PC-3 (cell line): ENCODE measurements at regions not wholly inside any gene's neighbourhood (a gene's known extent, or its start where the extent isn't known, plus 50 kb on each side); places are given as distances from the start of the nearest gene placed in this dataset.
A peak's percentile ranks its signal among the peaks of the same experiment; 100 is the strongest.

Experiments used
- ATAC-seq: fragments of 200-7000 bp; cut with Tn5 transposase; 2 replicates; pipeline ENCODE4 v1.9.1; 2020; ENCODE audit warnings: mild to moderate bottlenecking, moderate library complexity
- BruUV-seq: library from RNA; stranded (reverse); fragments of 400-500 nt; replicated peaks from 2 replicates; lab custom pipeline; 2021; lab: Mats Ljungman, UMichigan
- CTCF ChIA-PET: fragments of 300-600 bp; sonication (Branson Sonifier 250); formaldehyde crosslinking; loops from one replicate; lab custom pipeline; 2022; ENCODE audit warnings: antibody characterized with exemption; lab: Charles Lee
- POLR2A ChIA-PET: fragments of 300-600 bp; sonication (Branson Sonifier 250); formaldehyde crosslinking; loops from one replicate; lab custom pipeline; 2022; ENCODE audit warnings: antibody characterized with exemption; ENCODE audit not compliant: unreplicated experiment; lab: Charles Lee
- DNase-seq: peaks from one replicate; pipeline ENCODE4 v3.0.0-alpha.2; 2015
- H2AFZ ChIP-seq: fragments of 300-600 bp; sonication (generic); 2 replicates; pipeline ENCODE4 v1.6.0; 2016; ENCODE audit warnings: antibody characterized with exemption, low read length
- H3F3A ChIP-seq: fragments of 300-600 bp; sonication (generic); one replicate; pipeline ENCODE4 v1.6.0; 2017; ENCODE audit warnings: antibody characterized with exemption, low read length, control low read depth, mild to moderate bottlenecking; ENCODE audit not compliant: unreplicated experiment
- H3K27ac ChIP-seq: fragments of 300-600 bp; sonication (generic); 2 replicates; pipeline ENCODE4 v1.5.1; 2016; ENCODE audit warnings: mild to moderate bottlenecking, low read length
- H3K27me3 ChIP-seq: fragments of 300-600 bp; sonication (generic); 2 replicates; pipeline ENCODE4 v1.6.1; 2016; ENCODE audit warnings: low read length, mixed read lengths
- H3K36me3 ChIP-seq: fragments of 300-600 bp; sonication (generic); 2 replicates; pipeline ENCODE4 v1.6.1; 2016; ENCODE audit warnings: low read depth, mixed run types, low read length, mixed read lengths
- H3K4me1 ChIP-seq: fragments of 300-600 bp; sonication (generic); 2 replicates; pipeline ENCODE4 v1.5.1; 2016; ENCODE audit warnings: low read length; ENCODE audit not compliant: insufficient read depth
- H3K4me2 ChIP-seq: fragments of 300-600 bp; sonication (generic); 2 replicates; pipeline ENCODE4 v1.6.0; 2016; ENCODE audit warnings: low read length
- H3K4me3 ChIP-seq: fragments of 300-600 bp; sonication (generic); 2 replicates; pipeline ENCODE4 v1.5.1; 2016; ENCODE audit warnings: mild to moderate bottlenecking, low read length, mixed read lengths
- H3K79me2 ChIP-seq: fragments of 300-600 bp; sonication (generic); 2 replicates; pipeline ENCODE4 v1.6.1; 2017; ENCODE audit warnings: low read length, mixed read lengths
- H3K9ac ChIP-seq: fragments of 300-600 bp; sonication (generic); 2 replicates; pipeline ENCODE4 v1.6.0; 2016; ENCODE audit warnings: mild to moderate bottlenecking, low read length
- H3K9me2 ChIP-seq: fragments of 300-600 bp; sonication (generic); replicated peaks from 2 replicates; pipeline ENCODE4 v1.6.1; 2016; ENCODE audit warnings: mixed run types, low read length, mixed read lengths
- H3K9me3 ChIP-seq: fragments of 300-600 bp; sonication (generic); 2 replicates; pipeline ENCODE4 v1.6.1; 2016; ENCODE audit warnings: low read length, mixed read lengths
- H4K20me1 ChIP-seq: fragments of 300-600 bp; sonication (generic); 2 replicates; pipeline ENCODE4 v1.6.1; 2016; ENCODE audit warnings: low read length, mixed read lengths
- EZH2 ChIP-seq: fragments of 300-600 bp; sonication (generic); IDR thresholded peaks from one replicate; pipeline ENCODE4 v1.6.1; 2017; ENCODE audit warnings: antibody characterized with exemption, mild to moderate bottlenecking, low read length; ENCODE audit not compliant: unreplicated experiment
- EZH2phosphoT487 ChIP-seq: fragments of 300-600 bp; sonication (generic); IDR thresholded peaks from 2 replicates; pipeline ENCODE4 v1.6.1; 2018; ENCODE audit warnings: mild to moderate bottlenecking, antibody characterized with exemption, low read length, borderline replicate concordance
- intact Hi-C: fragments of 100-400 bp; cut with micrococcal nuclease; formaldehyde crosslinking; loops from 2 replicates; pipeline ENCODE4 v1.9.0; 2023
- TF ChIP-seq, protein P1 (sequence below): fragments of 300-600 bp; sonication (generic); conservative IDR thresholded peaks from 2 replicates; pipeline ENCODE4 v1.5.1; 2017; ENCODE audit warnings: antibody characterized with exemption, low read depth, mild to moderate bottlenecking, low read length

- Histone ChIP-seq H3K36me3 (no peaks in the 10 kb centered on the region), H3K9me2 (no peaks in the 10 kb centered on the region), H3K4me1 (peaks cover 22% of the 10 kb centered on the region), H3K79me2 (no peaks in the 10 kb centered on the region), H3K9ac (no peak overlapping the region), H3K4me2 (no peak overlapping the region), H3F3A (no peaks in the 10 kb centered on the region), H4K20me1 (no peaks in the 10 kb centered on the region), H3K9me3 (no peaks in the 10 kb centered on the region), H2AFZ (no peak overlapping the region), H3K4me3 (no peak overlapping the region), H3K27ac (no peak overlapping the region), H3K27me3 (no peaks in the 10 kb centered on the region)
- DNase-seq (no peak), ATAC-seq (no peak)
- ChIA-PET CTCF (interaction anchor here (0.6 kb wide), 1 partner anchor 519 kb away, joined by 6 read pairs; no protein-coding TSS in a partner anchor), POLR2A (no interaction called here)
- intact Hi-C loops, result no loop called here
- no TSS peak for BruUV-seq
- TF ChIP-seq EZH2, result no peak
- no peak for TF ChIP-seq EZH2phosphoT487
- TF ChIP-seq, protein P1, sequence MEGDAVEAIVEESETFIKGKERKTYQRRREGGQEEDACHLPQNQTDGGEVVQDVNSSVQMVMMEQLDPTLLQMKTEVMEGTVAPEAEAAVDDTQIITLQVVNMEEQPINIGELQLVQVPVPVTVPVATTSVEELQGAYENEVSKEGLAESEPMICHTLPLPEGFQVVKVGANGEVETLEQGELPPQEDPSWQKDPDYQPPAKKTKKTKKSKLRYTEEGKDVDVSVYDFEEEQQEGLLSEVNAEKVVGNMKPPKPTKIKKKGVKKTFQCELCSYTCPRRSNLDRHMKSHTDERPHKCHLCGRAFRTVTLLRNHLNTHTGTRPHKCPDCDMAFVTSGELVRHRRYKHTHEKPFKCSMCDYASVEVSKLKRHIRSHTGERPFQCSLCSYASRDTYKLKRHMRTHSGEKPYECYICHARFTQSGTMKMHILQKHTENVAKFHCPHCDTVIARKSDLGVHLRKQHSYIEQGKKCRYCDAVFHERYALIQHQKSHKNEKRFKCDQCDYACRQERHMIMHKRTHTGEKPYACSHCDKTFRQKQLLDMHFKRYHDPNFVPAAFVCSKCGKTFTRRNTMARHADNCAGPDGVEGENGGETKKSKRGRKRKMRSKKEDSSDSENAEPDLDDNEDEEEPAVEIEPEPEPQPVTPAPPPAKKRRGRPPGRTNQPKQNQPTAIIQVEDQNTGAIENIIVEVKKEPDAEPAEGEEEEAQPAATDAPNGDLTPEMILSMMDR, result no peak
These were observed 316.3 kb downstream of the SLC6A15 start for GRCh38 chr12:84596266-84596665.

DNA sequence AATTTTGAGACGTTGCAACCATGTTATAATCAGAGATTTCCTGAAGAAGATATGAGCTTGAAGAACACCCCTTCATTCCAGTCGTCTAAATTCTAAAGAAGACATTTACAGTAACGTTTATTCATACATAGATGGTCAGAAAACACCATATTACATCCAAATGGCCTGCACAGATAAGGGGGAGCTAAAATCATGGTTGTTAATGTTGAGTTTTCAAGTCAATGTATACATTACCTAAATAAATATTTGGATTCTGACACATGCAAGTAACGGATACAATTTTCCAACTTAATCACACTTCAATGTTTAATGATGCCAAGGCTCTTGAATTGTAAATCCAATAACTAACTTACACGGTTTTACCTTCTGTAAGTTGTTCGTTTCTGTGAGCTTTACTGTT, 318.4 kb downstream of the SLC6A15 start:
- Histone ChIP-seq H3F3A (no peaks in the 10 kb centered on the region), H4K20me1 (no peaks in the 10 kb centered on the region), H2AFZ (no peak overlapping the region), H3K27ac (no peak overlapping the region), H3K9me2 (no peaks in the 10 kb centered on the region), H3K79me2 (no peaks in the 10 kb centered on the region), H3K4me3 (no peak overlapping the region), H3K27me3 (no peaks in the 10 kb centered on the region), H3K9ac (no peak overlapping the region), H3K9me3 (no peaks in the 10 kb centered on the region), H3K4me2 (peak overlapping the region; percentile 36), H3K36me3 (no peaks in the 10 kb centered on the region), H3K4me1 (peaks cover 13% of the 10 kb centered on the region)
- DNase-seq, result peak; percentile 63
- no TSS peak for BruUV-seq
- TF ChIP-seq EZH2 (no peak), EZH2phosphoT487 (no peak)
- TF ChIP-seq, protein P1, result no peak
- CTCF ChIA-PET, result no interaction called here
- intact Hi-C loops, result no loop called here
- peak; percentile 92 for ATAC-seq
- POLR2A ChIA-PET, result no interaction called here

- H3K36me3 ChIP-seq, result no peaks in the 10 kb centered on the region
- ChIA-PET CTCF (no interaction called here), POLR2A (no interaction called here)
- H3K27me3 ChIP-seq, result no peaks in the 10 kb centered on the region
- peak; percentile 95 for ATAC-seq
- no peaks in the 10 kb centered on the region for H4K20me1 ChIP-seq
- DNase-seq, result peak; percentile 85
- no peaks in the 10 kb centered on the region for H3K79me2 ChIP-seq
- peak overlapping the region; percentile 53 for H3K4me2 ChIP-seq
- H3F3A ChIP-seq, result no peaks in the 10 kb centered on the region
- H3K9me2 ChIP-seq, result no peaks in the 10 kb centered on the region
- intact Hi-C loops, result loop anchor here (5.0 kb wide), 1 partner anchor 74 kb away; no protein-coding TSS in a partner anchor
- peak overlapping the region; percentile 20; the same call in 1 of the 2 replicates for H3K4me3 ChIP-seq
- peaks cover 12% of the 10 kb centered on the region for H3K4me1 ChIP-seq
- no TSS peak for BruUV-seq
- peak overlapping the region; percentile 54; the same call in 1 of the 2 replicates for H2AFZ ChIP-seq
- H3K27ac ChIP-seq, result peak overlapping the region; percentile 18; the same call in 1 of the 2 replicates
- H3K9me3 ChIP-seq, result no peaks in the 10 kb centered on the region
- no peak for TF ChIP-seq EZH2
- TF ChIP-seq, protein P1, result no peak
- no peak for TF ChIP-seq EZH2phosphoT487
- no peak overlapping the region for H3K9ac ChIP-seq
These were observed 326.7 kb downstream of the SLC6A15 start for GRCh38 chr12:84585776-84586395.
